SK-N-SH treated with all-trans-retinoic acid at 6 μM for 48 hours (cell line): ENCODE measurements at regions not wholly inside any gene's neighbourhood (a gene's known extent, or its start where the extent isn't known, plus 50 kb on each side); places are given as distances from the start of the nearest gene placed in this dataset.

ENCODE experiments used
- ATAC-seq: fragments of 200-7000 bp; cut with Tn5 transposase; 3 replicates; pipeline ENCODE4 v1.9.1; 2020; ENCODE audit warnings: mild to moderate bottlenecking, moderate library complexity
- BACH2 ChIP-seq: fragments of 250-450 bp; sonication (Bioruptor Pico); IDR thresholded peaks from 2 replicates; pipeline ENCODE4 v1.9.0; 2021; ENCODE audit warnings: mild to moderate bottlenecking, borderline replicate concordance
- CSDC2 ChIP-seq: fragments of 250-450 bp; sonication (Bioruptor Pico); IDR thresholded peaks from 2 replicates; pipeline ENCODE4 v1.5.0; 2020; ENCODE audit warnings: mild to moderate bottlenecking, moderate library complexity
- GLIS3 ChIP-seq: fragments of 250-450 bp; sonication (Bioruptor Pico); IDR thresholded peaks from 2 replicates; pipeline ENCODE4 v1.5.0; 2020; ENCODE audit warnings: mild to moderate bottlenecking, moderate library complexity
- ISL1 ChIP-seq: fragments of 250-450 bp; sonication (Bioruptor Pico); IDR thresholded peaks from 2 replicates; pipeline ENCODE4 v2.1.2; 2022; ENCODE audit warnings: mild to moderate bottlenecking, moderate library complexity
- OSR1 ChIP-seq: fragments of 250-450 bp; sonication (Bioruptor Pico); IDR thresholded peaks from 2 replicates; pipeline ENCODE4 v1.8.0; 2022; ENCODE audit warnings: moderate library complexity, mild to moderate bottlenecking, inconsistent platforms
- PPARA ChIP-seq: fragments of 250-450 bp; sonication (Bioruptor Pico); IDR thresholded peaks from 2 replicates; pipeline ENCODE4 v1.5.0; 2020; ENCODE audit warnings: mild to moderate bottlenecking, borderline replicate concordance
- RARB ChIP-seq: fragments of 250-450 bp; sonication (Bioruptor Pico); IDR thresholded peaks from 2 replicates; pipeline ENCODE4 v1.8.0; 2021; ENCODE audit warnings: mild to moderate bottlenecking, moderate library complexity
- SNAI2 ChIP-seq: fragments of 250-450 bp; sonication (Bioruptor Pico); IDR thresholded peaks from 2 replicates; pipeline ENCODE4 v1.5.0; 2020; ENCODE audit warnings: mild to moderate bottlenecking, moderate library complexity
- TCF4 ChIP-seq: fragments of 250-450 bp; sonication (Bioruptor Pico); IDR thresholded peaks from 2 replicates; pipeline ENCODE4 v1.8.0; 2021; ENCODE audit warnings: mild to moderate bottlenecking, moderate library complexity, borderline replicate concordance
- TOX ChIP-seq: fragments of 250-450 bp; sonication (Bioruptor Pico); IDR thresholded peaks from 2 replicates; pipeline ENCODE4 v1.8.0; 2021; ENCODE audit warnings: mild to moderate bottlenecking, moderate library complexity, borderline replicate concordance
- ZC3H10 ChIP-seq: fragments of 250-450 bp; sonication (Bioruptor Pico); IDR thresholded peaks from 2 replicates; pipeline ENCODE4 v1.5.1; 2021; ENCODE audit warnings: mild to moderate bottlenecking, moderate library complexity
- ZFP3 ChIP-seq: fragments of 250-450 bp; sonication (Bioruptor Pico); IDR thresholded peaks from 2 replicates; pipeline ENCODE4 v1.5.0; 2020; ENCODE audit warnings: mild to moderate bottlenecking, moderate library complexity
- ZFP30 ChIP-seq: fragments of 450-650 bp; formaldehyde crosslinking; IDR thresholded peaks from 2 replicates; pipeline ENCODE4 v1.5.0; 2022; ENCODE audit warnings: mild to moderate bottlenecking, moderate library complexity
- ZNF565 ChIP-seq: fragments of 450-650 bp; formaldehyde crosslinking; conservative IDR thresholded peaks from 2 replicates; pipeline ENCODE4 v1.5.0; 2020; ENCODE audit warnings: low read depth, mild to moderate bottlenecking, moderate library complexity
- ZNF70 ChIP-seq: fragments of 450-650 bp; formaldehyde crosslinking; IDR thresholded peaks from 2 replicates; pipeline ENCODE4 v1.5.0; 2020; ENCODE audit warnings: mild to moderate bottlenecking, moderate library complexity
- ZNF8 ChIP-seq: fragments of 450-650 bp; formaldehyde crosslinking; IDR thresholded peaks from 2 replicates; pipeline ENCODE4 v1.5.0; 2020; ENCODE audit warnings: mild to moderate bottlenecking, moderate library complexity
- TF ChIP-seq, protein P1 (sequence below): fragments of 250-450 bp; sonication (Bioruptor Pico); IDR thresholded peaks from 2 replicates; pipeline ENCODE4 v1.5.1; 2021; ENCODE audit warnings: mild to moderate bottlenecking, moderate library complexity
- TF ChIP-seq, protein P2 (sequence below): fragments of 250-450 bp; sonication (Bioruptor Pico); IDR thresholded peaks from 2 replicates; pipeline ENCODE4 v1.5.1; 2020; ENCODE audit warnings: low read depth, mild to moderate bottlenecking, moderate library complexity
- TF ChIP-seq, protein P3 (sequence below): fragments of 250-450 bp; sonication (Bioruptor Pico); IDR thresholded peaks from 2 replicates; pipeline ENCODE4 v1.8.0; 2020; ENCODE audit warnings: mild to moderate bottlenecking, moderate library complexity, borderline replicate concordance
- TF ChIP-seq, protein P4 (sequence below): fragments of 250-450 bp; sonication (Bioruptor Pico); IDR thresholded peaks from 2 replicates; pipeline ENCODE4 v1.5.0; 2020; ENCODE audit warnings: mild to moderate bottlenecking, moderate library complexity

DNA sequence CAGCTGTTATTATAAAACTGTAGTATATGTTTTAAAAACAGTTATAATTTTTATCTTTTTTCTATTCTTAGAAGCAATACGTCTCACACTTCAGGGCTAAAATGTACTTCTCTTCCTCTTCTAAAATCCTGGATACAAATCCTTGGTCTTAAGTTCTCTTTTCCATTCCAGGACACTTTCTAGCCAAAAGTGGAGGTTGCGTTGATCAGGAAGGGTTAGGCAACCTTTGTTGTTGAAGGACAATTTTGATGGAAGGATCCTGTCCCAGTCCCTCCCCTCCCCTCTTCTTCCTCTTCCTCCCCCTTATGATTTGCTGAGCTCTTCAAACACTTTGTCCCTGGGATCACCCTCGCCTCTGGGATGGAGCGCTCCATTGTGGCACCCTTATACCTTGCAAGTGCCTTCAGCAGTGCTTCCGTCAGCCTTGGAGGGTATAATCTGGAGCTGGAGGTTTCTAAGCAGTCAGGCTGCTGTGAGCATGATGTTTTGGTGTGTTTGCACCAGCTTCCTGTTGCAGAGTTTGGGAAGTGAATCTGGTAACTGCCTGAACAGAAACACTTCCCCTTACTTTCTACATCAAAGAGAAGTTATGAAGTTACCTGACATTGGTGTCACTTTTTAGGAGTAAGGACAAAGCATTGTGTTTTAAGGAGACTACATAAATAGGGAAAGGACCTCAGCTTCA lies 87.4 kb upstream of the SLC38A2 start (continued):
- TF ChIP-seq, protein P1, sequence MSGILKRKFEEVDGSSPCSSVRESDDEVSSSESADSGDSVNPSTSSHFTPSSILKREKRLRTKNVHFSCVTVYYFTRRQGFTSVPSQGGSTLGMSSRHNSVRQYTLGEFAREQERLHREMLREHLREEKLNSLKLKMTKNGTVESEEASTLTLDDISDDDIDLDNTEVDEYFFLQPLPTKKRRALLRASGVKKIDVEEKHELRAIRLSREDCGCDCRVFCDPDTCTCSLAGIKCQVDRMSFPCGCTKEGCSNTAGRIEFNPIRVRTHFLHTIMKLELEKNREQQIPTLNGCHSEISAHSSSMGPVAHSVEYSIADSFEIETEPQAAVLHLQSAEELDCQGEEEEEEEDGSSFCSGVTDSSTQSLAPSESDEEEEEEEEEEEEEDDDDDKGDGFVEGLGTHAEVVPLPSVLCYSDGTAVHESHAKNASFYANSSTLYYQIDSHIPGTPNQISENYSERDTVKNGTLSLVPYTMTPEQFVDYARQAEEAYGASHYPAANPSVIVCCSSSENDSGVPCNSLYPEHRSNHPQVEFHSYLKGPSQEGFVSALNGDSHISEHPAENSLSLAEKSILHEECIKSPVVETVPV (CRISPR knock-in tag) = no peak
- TF ChIP-seq, all 23 proteins: peak for 0

DNA sequence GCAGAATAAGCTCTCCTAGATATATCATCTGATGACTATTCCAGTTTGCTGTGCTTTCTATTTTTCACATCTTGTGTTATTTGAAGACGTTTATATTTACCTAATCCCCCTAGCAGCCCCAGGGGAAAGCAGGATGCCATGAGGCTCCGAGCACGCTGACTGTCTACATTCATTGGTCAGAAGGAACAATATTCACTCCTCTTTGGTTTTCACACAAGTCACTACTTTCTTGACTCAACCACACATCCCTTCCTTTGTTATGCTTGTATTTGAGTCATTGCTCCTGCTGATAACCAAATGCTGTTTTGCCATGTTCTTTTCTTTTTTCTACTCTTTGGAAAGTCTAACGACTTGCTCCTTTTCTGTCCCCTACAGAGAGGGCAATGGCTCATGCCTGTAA lies 86.5 kb upstream of the SLC38A2 start:
- ATAC-seq = no peak
- TF ChIP-seq GLIS3 (CRISPR knock-in tag) = no peak
- TF ChIP-seq, protein P2, sequence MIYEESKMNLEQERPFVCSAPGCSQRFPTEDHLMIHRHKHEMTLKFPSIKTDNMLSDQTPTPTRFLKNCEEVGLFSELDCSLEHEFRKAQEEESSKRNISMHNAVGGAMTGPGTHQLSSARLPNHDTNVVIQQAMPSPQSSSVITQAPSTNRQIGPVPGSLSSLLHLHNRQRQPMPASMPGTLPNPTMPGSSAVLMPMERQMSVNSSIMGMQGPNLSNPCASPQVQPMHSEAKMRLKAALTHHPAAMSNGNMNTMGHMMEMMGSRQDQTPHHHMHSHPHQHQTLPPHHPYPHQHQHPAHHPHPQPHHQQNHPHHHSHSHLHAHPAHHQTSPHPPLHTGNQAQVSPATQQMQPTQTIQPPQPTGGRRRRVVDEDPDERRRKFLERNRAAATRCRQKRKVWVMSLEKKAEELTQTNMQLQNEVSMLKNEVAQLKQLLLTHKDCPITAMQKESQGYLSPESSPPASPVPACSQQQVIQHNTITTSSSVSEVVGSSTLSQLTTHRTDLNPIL (CRISPR knock-in tag) = no peak
- no peak for TF ChIP-seq CSDC2 (CRISPR knock-in tag)
- TF ChIP-seq, protein P3, sequence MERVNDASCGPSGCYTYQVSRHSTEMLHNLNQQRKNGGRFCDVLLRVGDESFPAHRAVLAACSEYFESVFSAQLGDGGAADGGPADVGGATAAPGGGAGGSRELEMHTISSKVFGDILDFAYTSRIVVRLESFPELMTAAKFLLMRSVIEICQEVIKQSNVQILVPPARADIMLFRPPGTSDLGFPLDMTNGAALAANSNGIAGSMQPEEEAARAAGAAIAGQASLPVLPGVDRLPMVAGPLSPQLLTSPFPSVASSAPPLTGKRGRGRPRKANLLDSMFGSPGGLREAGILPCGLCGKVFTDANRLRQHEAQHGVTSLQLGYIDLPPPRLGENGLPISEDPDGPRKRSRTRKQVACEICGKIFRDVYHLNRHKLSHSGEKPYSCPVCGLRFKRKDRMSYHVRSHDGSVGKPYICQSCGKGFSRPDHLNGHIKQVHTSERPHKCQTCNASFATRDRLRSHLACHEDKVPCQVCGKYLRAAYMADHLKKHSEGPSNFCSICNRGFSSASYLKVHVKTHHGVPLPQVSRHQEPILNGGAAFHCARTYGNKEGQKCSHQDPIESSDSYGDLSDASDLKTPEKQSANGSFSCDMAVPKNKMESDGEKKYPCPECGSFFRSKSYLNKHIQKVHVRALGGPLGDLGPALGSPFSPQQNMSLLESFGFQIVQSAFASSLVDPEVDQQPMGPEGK (CRISPR knock-in tag) = no peak
- no peak for TF ChIP-seq ZNF8
- no peak for TF ChIP-seq ZNF565 (CRISPR knock-in tag)
- no peak for TF ChIP-seq ZNF70 (CRISPR knock-in tag)
- no peak for TF ChIP-seq BACH2 (CRISPR knock-in tag)
- TF ChIP-seq, protein P1 (CRISPR knock-in tag) = no peak
- no peak for TF ChIP-seq ZFP3 (CRISPR knock-in tag)

DNA sequence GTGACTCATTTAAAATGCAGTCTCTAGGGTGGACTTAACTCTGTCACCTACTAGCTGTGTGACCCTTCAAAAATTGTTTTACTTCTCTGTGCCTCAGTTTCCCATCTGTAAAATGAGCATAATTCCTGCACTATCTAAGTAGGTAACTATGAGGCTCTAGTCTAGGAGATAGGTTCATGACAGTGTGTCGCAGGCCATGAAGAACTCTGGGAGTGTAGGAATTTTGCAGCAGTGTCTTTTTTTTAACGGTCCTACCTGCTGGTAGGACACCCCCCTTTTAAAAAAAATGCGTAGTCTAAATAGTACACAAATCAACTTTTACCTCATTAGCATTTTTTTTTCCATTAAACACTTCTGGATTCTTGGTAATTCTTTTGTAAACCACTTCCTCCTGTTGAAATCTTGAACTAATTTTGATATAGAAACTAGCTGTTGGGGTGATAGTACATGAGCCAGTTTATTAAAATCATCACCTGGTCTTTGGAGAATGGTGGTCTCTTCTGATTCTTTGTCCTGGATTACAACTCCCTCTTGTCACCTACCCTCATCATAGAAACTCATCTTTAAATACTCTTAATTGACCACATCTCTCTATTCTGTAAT lies 86.0 kb upstream of the SLC38A2 start:
- ATAC-seq = no peak
- TF ChIP-seq ZNF70 (CRISPR knock-in tag) = no peak

DNA sequence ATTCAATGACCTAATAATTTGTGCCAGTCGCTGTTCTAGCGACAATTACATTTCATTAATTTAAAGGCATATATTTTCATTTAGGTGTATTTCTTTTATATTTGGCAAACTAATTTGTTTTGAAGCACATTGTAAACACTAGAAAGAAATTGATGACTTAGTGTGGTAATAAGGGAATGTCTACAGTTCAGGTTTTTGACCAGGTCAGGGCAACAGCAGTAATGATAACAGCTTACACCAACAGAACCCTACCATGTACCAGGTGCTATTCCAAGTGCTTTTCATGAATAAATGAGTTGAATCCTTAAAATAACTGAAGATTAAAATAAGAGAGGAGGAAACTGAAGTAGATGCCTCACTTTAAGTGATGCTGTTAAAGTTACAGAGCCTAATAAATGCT lies 85.4 kb upstream of the SLC38A2 start:
- ATAC-seq = no peak
- TF ChIP-seq ISL1 (CRISPR knock-in tag) (no peak), GLIS3 (CRISPR knock-in tag) (no peak), OSR1 (CRISPR knock-in tag) (no peak), SNAI2 (CRISPR knock-in tag) (no peak), ZFP3 (CRISPR knock-in tag) (no peak), ZFP30 (CRISPR knock-in tag) (no peak)
- TF ChIP-seq, all 23 proteins: peak for 0

DNA sequence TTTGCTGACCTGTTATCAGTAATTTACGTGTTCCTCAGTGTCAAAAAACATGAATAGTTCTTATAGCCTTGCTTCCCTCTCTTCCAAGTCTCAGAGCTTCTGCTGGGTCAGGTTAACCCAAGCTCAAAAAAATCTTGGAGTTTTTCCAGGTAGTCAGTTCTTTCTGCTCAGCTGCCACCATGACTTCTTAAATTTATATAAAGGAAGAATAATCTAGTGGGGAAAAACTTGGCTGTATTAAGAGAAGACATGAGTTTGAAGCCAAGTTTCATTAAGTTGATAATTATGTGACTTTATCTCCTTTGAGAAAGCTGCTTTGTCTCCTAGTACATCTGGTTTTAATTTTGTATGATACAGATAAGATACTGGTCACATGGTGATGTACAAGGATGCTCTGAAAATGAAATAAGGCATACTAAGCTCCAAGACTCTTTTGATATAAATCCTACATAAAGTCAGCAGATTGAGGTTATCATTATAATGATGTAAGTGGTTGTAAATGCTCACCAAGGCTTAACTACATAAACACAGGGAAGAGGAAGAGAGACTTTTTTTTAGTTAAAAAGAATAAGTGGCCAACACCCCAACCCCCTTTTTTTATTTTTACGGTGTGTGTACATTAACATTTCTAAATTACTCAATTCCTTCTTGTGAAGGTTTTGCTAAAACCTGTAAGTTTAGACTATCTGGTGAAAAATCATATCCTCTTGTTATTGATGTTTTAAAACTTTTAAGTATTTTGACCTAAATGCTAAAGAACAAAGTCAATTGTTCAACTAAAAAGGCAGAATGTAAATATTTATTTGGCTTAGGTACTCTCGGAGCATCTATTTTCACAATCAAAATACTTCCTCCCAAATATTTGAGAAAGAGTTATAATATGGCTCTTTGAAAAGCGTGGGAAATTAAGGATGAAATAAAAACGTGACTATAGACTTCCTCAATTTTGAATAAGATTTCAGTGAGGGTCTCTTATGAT lies 84.1 kb upstream of the SLC38A2 start:
- ATAC-seq = peak; percentile 38
- no peak for TF ChIP-seq RARB
- TF ChIP-seq CSDC2 (CRISPR knock-in tag) = no peak
- no peak for TF ChIP-seq ZNF8
- TF ChIP-seq, protein P4, sequence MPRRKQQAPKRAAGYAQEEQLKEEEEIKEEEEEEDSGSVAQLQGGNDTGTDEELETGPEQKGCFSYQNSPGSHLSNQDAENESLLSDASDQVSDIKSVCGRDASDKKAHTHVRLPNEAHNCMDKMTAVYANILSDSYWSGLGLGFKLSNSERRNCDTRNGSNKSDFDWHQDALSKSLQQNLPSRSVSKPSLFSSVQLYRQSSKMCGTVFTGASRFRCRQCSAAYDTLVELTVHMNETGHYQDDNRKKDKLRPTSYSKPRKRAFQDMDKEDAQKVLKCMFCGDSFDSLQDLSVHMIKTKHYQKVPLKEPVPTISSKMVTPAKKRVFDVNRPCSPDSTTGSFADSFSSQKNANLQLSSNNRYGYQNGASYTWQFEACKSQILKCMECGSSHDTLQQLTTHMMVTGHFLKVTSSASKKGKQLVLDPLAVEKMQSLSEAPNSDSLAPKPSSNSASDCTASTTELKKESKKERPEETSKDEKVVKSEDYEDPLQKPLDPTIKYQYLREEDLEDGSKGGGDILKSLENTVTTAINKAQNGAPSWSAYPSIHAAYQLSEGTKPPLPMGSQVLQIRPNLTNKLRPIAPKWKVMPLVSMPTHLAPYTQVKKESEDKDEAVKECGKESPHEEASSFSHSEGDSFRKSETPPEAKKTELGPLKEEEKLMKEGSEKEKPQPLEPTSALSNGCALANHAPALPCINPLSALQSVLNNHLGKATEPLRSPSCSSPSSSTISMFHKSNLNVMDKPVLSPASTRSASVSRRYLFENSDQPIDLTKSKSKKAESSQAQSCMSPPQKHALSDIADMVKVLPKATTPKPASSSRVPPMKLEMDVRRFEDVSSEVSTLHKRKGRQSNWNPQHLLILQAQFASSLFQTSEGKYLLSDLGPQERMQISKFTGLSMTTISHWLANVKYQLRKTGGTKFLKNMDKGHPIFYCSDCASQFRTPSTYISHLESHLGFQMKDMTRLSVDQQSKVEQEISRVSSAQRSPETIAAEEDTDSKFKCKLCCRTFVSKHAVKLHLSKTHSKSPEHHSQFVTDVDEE (CRISPR knock-in tag) = no peak
- no peak for TF ChIP-seq TOX (CRISPR knock-in tag)
- TF ChIP-seq SNAI2 (CRISPR knock-in tag) = 0 out of 2 replicates have a peak, but pooled peaks have one; percentile 7
- TF ChIP-seq PPARA = no peak
- peak; percentile 96 for TF ChIP-seq ISL1 (CRISPR knock-in tag)
- TF ChIP-seq TCF4 (CRISPR knock-in tag) = peak; percentile 93
- TF ChIP-seq ZC3H10 (CRISPR knock-in tag) = no peak
- TF ChIP-seq, protein P1 (CRISPR knock-in tag) = 0 out of 2 replicates have a peak, but pooled peaks have one; percentile 46
- TF ChIP-seq OSR1 (CRISPR knock-in tag) = no peak
